ENCODE measurements at regions not wholly inside any gene's neighbourhood (a gene's known extent, or its start where the extent isn't known, plus 50 kb on each side); places are given as distances from the start of the nearest gene placed in this dataset.
"Not testable (repeated sequence)": the region's sequence is repeated elsewhere in the genome, so short reads cannot be mapped to it uniquely, and the experiment has no call there.

GRCh38 chr13:42478531-42479156 is 95.3 kb upstream of the TNFSF11 start:
- DNase-seq (ENCODE audit: low spot score), result no peak

GRCh38 chr13:42484386-42484785 is 89.6 kb upstream of the TNFSF11 start:
- DNase-seq (ENCODE audit: low spot score), result no peak

DNA sequence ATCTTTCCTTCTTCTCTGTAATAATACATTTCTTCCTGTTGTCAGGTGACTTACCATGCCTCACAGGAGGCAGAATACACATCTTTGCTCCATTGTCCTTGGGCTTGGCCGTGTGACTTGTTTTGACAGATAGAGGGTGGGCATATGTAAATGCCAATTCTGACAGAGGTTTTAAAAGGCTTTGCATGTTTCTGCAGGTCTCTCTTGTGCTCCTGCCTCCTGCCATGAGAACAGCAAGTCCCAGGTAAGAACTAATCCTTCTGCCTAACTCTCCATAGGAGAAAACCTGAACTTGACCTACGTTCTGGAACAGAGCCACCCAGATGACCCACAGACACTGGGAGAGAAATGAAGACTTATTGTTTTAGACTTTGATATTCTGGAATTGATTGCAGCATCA is 88.7 kb upstream of the TNFSF11 start:
- no peak for DNase-seq (ENCODE audit: low spot score)

DNA sequence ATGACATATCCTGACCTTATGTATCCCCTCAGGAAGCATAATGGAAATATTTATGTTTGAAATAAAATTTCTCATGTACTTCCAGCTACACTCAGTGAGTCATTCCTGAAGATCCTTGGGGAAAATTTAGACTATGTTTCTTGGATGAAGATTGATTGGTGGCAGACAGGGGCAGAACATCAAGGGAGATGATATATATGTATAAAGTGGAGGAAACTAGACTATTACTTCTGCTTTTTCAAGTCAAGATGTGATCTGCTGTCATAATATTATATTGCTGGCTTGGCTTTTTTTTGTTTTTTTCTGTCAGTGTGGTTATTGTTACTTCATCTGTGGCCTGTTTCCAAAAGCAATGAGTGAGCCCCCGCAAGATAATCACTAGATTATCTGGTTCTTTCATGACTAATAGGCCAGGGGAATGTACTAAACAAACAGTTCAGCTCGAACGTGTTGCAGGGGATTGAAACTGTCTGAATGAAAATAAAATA is 87.2 kb upstream of the TNFSF11 start:
- DNase-seq (ENCODE audit: low spot score), result no peak

DNA sequence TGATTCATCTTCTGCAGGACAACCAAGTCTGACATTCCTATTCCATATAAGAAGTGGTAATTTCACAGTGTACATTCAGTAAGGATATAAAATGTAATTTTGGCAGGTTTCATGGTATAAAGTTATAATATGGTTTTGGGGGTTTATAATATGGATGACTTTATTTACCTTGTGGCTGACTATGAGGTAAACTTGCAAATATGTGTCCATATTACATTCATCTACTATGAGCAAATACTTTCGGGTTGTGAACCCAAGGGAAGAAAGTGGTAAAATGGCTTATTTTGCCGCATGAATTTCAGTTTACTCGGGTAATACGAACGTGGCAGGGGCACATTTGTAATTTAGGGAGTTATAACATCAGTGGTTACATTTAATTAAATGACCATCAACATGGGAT is 86.7 kb upstream of the TNFSF11 start:
- no peak for DNase-seq (ENCODE audit: low spot score)

DNA sequence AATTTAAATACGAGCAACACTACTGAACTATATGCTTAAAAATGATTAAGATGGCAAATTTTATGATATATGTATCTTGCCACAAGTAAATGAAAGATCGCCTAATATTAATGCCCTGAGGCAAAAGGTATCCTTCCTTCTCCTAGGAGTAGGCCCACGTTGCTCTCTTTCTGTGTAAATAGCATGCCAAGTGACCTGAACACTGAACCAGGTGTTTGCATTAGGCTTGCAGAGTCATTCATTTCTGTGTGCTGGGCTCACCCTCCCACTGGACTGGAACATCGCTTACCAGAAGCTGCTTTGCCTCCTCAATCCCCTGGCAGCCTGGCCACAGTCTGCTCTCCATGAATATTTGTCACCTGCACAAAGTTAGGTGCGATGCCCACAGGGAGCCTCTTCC is 83.3 kb upstream of the TNFSF11 start:
- DNase-seq (ENCODE audit: low spot score), result no peak

DNA sequence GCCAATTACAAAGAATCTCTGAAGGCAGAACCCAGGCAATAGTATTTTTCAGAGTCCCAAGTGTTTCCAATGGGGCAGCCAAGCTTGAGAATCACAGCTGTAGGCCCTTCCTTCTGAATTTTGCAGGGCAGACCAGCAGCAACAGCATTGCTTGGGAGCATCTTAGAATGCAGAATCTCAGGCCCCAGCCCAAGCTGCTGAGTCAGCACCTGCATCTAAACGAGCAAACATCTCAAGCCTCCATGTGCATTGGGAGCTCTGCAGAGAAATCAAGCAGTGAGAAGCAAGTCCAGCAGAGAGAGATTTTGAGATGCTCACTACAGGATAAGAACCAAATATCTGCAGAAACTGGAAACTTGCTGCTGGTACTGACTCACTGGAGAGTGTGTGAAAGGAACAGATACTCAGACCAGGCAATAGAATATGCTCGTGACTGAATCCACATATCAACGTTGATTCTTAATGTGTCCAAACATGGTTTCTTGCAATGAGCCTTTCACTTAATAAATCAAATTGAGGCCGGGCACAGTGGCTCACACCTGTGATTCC is 81.5 kb upstream of the TNFSF11 start:
- no peak for DNase-seq (ENCODE audit: low spot score)

- no peak for DNase-seq (ENCODE audit: low spot score)
These were observed 79.8 kb upstream of the TNFSF11 start for GRCh38 chr13:42494157-42494556.

GRCh38 chr13:42495255-42495654 is 78.7 kb upstream of the TNFSF11 start:
- no peak for DNase-seq (ENCODE audit: low spot score)

DNA sequence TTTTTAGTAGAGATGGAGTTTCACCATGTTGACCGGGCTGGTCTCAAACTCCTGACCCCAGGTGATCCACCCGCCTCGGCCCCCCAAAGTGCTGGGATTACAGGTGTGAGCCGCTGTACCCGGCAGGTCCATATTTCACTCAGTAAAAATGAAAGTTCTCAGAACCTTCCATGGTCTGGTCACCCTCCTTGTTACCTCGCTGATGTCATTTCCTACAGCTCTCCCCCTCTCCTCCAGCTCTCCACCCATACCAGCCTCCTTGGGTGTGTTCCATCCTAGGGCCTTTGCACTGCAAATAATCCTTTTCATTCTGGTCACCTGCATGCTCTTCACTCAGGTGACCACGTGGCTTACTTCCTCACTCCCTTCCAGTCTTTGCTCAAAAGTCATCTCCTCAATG is 78.2 kb upstream of the TNFSF11 start:
- DNase-seq (ENCODE audit: low spot score), result no peak

DNA sequence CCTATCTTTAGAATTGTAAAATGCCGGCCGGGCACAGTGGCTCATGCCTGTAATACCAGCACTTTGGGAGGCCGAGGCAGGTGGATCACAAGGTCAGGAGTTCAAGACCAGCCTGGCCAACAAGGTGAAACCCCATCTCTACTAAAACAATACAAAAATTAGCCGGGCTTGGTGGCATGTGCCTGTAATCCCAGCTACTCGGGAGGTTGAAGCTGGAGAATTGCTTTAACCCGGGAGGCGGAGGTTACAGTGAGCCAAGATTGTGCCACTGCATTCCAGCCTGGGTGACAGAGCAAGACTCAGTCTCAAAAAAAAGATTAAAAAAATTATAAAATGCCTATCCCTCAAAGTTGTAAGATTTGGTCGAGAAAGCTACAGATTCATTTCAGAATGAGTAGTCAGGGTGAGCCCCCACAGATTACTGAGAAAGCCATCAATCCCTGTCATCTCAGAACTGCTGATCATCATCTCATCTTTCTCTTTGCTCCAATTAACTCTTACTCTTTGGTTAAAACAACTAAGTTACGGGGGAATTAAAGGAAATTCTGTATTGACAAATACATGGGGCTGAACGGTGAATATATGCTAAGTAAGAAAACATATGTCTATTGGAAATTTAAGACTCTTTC is 76.9 kb upstream of the TNFSF11 start:
- not testable (repeated sequence) for DNase-seq (ENCODE audit: low spot score)

- no peak for DNase-seq (ENCODE audit: low spot score)
These were observed 76.2 kb upstream of the TNFSF11 start for GRCh38 chr13:42497798-42498197.

GRCh38 chr13:42498521-42498920 is 75.4 kb upstream of the TNFSF11 start:
- no peak for DNase-seq (ENCODE audit: low spot score)

Data from CD4-positive, alpha-beta T cell treated with Interleukin-6 at 100 ng/mL for 8 hours (primary cell).